Adrenal gland (tissue), 5 donors: ENCODE measurements at regions not wholly inside any gene's neighbourhood (a gene's known extent, or its start where the extent isn't known, plus 50 kb on each side); places are given as distances from the start of the nearest gene placed in this dataset.

Source experiments
- CTCF ChIP-seq, 6 experiments: fragments of 450-650 bp in 4 of 6; fragments of 200-600 bp in 2 of 6; sonication (generic) in 1 of 6; IDR thresholded peaks; 1 replicate in 5 of 6; 2 replicates in 1 of 6; pipeline versions ENCODE4 v1.5.1 to v1.8.0; 2016 to 2021; ENCODE audit warnings: antibody characterized with exemption in 6 of 6, mild to moderate bottlenecking in 2 of 6, moderate library complexity in 1 of 6
- POLR2A ChIP-seq, 2 donors: fragments of 450-650 bp; IDR thresholded peaks; one replicate each; pipeline ENCODE4 v1.6.1; 2017; ENCODE audit warnings: antibody characterized with exemption in 2 of 2, mild to moderate bottlenecking in 2 of 2, moderate library complexity in 1 of 2
- donor health status: DM: no; HTN: no; CAD: no.

- TF ChIP-seq CTCF (IDR thresholded peaks at IDR 0.05): no peak
- no peak for TF ChIP-seq POLR2A (IDR thresholded peaks at IDR 0.05)
Observed at GRCh38 chr5:148750614-148751013, 75.8 kb upstream of the ADRB2 start.
